Liver (tissue), 8 donors: ENCODE measurements at regions not wholly inside any gene's neighbourhood (a gene's known extent, or its start where the extent isn't known, plus 50 kb on each side); places are given as distances from the start of the nearest gene placed in this dataset.

ENCODE experiments used
- DNase-seq: peaks from one replicate; pipeline ENCODE4 v3.0.0-alpha.2; 2017; ENCODE audit warnings: low spot score
- H3K27ac ChIP-seq, 2 donors: one replicate each; pipeline ENCODE4 v1.7.0; 2013; ENCODE audit warnings: inconsistent platforms in 2 of 2, low read length in 2 of 2, control low read depth in 1 of 2, low read depth in 1 of 2, mild to moderate bottlenecking in 1 of 2
- H3K27me3 ChIP-seq, 4 donors: one replicate each; pipeline versions ENCODE4 v1.6.1 to v1.7.0; 2013; ENCODE audit warnings: low read length in 3 of 4, inconsistent platforms in 1 of 4, mild to moderate bottlenecking in 1 of 4, moderate library complexity in 1 of 4; ENCODE audit not compliant: control insufficient read depth in 4 of 4, insufficient read depth in 4 of 4
- H3K36me3 ChIP-seq, 4 donors: one replicate each; pipeline versions ENCODE4 v1.6.1 to v1.7.0; 2013; ENCODE audit warnings: low read length in 3 of 4, mild to moderate bottlenecking in 3 of 4, low read depth in 1 of 4, moderate library complexity in 1 of 4; ENCODE audit not compliant: control insufficient read depth in 4 of 4, insufficient read depth in 3 of 4
- H3K4me1 ChIP-seq, 4 donors: one replicate each; pipeline versions ENCODE4 v1.6.1 to v1.7.0; 2013; ENCODE audit warnings: low read length in 3 of 4, mild to moderate bottlenecking in 3 of 4, moderate library complexity in 1 of 4; ENCODE audit not compliant: control insufficient read depth in 4 of 4, insufficient read depth in 4 of 4
- H3K4me3 ChIP-seq, 3 donors: one replicate each; pipeline versions ENCODE4 v1.6.1 to v1.7.0; 2013; ENCODE audit warnings: low read length in 3 of 3, control low read depth in 1 of 3, low read depth in 1 of 3, mild to moderate bottlenecking in 1 of 3
- H3K9ac ChIP-seq, 2 donors: one replicate each; pipeline ENCODE4 v1.7.0; 2013; ENCODE audit warnings: low read length in 2 of 2, mild to moderate bottlenecking in 2 of 2, moderate library complexity in 2 of 2, control low read depth in 1 of 2, low read depth in 1 of 2
- H3K9me3 ChIP-seq, 4 donors: one replicate each; pipeline versions ENCODE4 v1.6.1 to v1.7.0; 2013; ENCODE audit warnings: low read length in 3 of 4; ENCODE audit not compliant: control insufficient read depth in 4 of 4
- ATF3 ChIP-seq: IDR thresholded peaks from 2 replicates; pipeline ENCODE4 v1.6.1; 2016; ENCODE audit warnings: antibody characterized with exemption
- EGR1 ChIP-seq, 2 donors: IDR thresholded peaks; 2 replicates each; pipeline ENCODE4 v1.6.1; 2016 to 2018; ENCODE audit warnings: antibody characterized with exemption in 2 of 2, low read depth in 2 of 2
- GABPA ChIP-seq, 2 donors: IDR thresholded peaks in 1 of 2; conservative IDR thresholded peaks in 1 of 2; 2 replicates each; pipeline ENCODE4 v1.6.1; 2016; ENCODE audit warnings: antibody characterized with exemption in 2 of 2, mild to moderate bottlenecking in 1 of 2, moderate library complexity in 1 of 2
- HNF4A ChIP-seq, 2 donors: conservative IDR thresholded peaks; 2 replicates each; pipeline ENCODE4 v1.6.1; 2016; ENCODE audit warnings: antibody characterized with exemption in 2 of 2, mild to moderate bottlenecking in 2 of 2
- HNF4G ChIP-seq: IDR thresholded peaks from 2 replicates; pipeline ENCODE4 v1.6.1; 2016; ENCODE audit warnings: antibody characterized with exemption
- JUND ChIP-seq, 2 donors: IDR thresholded peaks; 2 replicates each; pipeline ENCODE4 v1.6.1; 2016; ENCODE audit warnings: antibody characterized with exemption in 2 of 2
- MAX ChIP-seq: IDR thresholded peaks from 2 replicates; pipeline ENCODE4 v1.6.1; 2016; ENCODE audit warnings: antibody characterized with exemption
- NR2F2 ChIP-seq: IDR thresholded peaks from 2 replicates; pipeline ENCODE4 v1.6.1; 2016; ENCODE audit warnings: antibody characterized with exemption
- RAD21 ChIP-seq, 2 donors: IDR thresholded peaks; 2 replicates each; pipeline ENCODE4 v1.6.1; 2016; ENCODE audit warnings: antibody characterized with exemption in 2 of 2, mild to moderate bottlenecking in 2 of 2
- RXRA ChIP-seq, 2 donors: IDR thresholded peaks; 2 replicates each; pipeline ENCODE4 v1.6.1; 2017 to 2018; ENCODE audit warnings: antibody characterized with exemption in 2 of 2, mild to moderate bottlenecking in 1 of 2
- SP1 ChIP-seq: IDR thresholded peaks from 2 replicates; pipeline ENCODE4 v1.6.1; 2018; ENCODE audit warnings: antibody characterized with exemption, mild to moderate bottlenecking
- TAF1 ChIP-seq: conservative IDR thresholded peaks from 2 replicates; pipeline ENCODE4 v1.6.1; 2016; ENCODE audit warnings: antibody characterized with exemption, mild to moderate bottlenecking
- WGBS: extraction: QIAGEN DNeasy Blood & Tissue Kit; methylation state at CpG from one replicate; pipeline ENCODE4 v1.1.7; 2013; 5-methylcytosine and 5-hydroxymethylcytosine counted together
- TF ChIP-seq, protein P1 (sequence below): fragments of 150-350 bp; IDR thresholded peaks from 2 replicates; pipeline ENCODE4 v1.5.1; 2017; ENCODE audit warnings: improper control_type of control experiment, low read depth, low read length; ENCODE audit not compliant: missing input control
- TF ChIP-seq, protein P2 (sequence below): IDR thresholded peaks from 2 replicates; pipeline ENCODE4 v1.6.1; 2016; ENCODE audit warnings: antibody characterized with exemption
- donor health status: healthy.
- donor health status: healthy.
- donor health status: healthy.
- donor health status: healthy.
- donor health status: healthy.

GRCh38 chr13:106052200-106052767 lies 483.2 kb downstream of the EFNB2 start:
- Histone ChIP-seq H3K36me3 (no peaks in the 10 kb centered on the region), H3K27me3 (peaks cover 0 to 2% (median 0%) of the 10 kb centered on the region in 4 donors), H3K4me3 (no peak overlapping the region), H3K27ac (no peak overlapping the region), H3K4me1 (no peaks in the 10 kb centered on the region), H3K9ac (no peak overlapping the region), H3K9me3 (no peaks in the 10 kb centered on the region)
- TF ChIP-seq HNF4A (conservative IDR thresholded peaks at IDR 0.05) = no peak
- TF ChIP-seq JUND (IDR thresholded peaks at IDR 0.05) = no peak
- TF ChIP-seq RAD21 (IDR thresholded peaks at IDR 0.05) = no peak
- TF ChIP-seq, protein P1, sequence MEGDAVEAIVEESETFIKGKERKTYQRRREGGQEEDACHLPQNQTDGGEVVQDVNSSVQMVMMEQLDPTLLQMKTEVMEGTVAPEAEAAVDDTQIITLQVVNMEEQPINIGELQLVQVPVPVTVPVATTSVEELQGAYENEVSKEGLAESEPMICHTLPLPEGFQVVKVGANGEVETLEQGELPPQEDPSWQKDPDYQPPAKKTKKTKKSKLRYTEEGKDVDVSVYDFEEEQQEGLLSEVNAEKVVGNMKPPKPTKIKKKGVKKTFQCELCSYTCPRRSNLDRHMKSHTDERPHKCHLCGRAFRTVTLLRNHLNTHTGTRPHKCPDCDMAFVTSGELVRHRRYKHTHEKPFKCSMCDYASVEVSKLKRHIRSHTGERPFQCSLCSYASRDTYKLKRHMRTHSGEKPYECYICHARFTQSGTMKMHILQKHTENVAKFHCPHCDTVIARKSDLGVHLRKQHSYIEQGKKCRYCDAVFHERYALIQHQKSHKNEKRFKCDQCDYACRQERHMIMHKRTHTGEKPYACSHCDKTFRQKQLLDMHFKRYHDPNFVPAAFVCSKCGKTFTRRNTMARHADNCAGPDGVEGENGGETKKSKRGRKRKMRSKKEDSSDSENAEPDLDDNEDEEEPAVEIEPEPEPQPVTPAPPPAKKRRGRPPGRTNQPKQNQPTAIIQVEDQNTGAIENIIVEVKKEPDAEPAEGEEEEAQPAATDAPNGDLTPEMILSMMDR = no peak
- TF ChIP-seq TAF1 = no peak
- no peak for TF ChIP-seq ATF3
- no peak for TF ChIP-seq EGR1 (IDR thresholded peaks at IDR 0.05; ENCODE audit: low read depth in 2 of 2)
- no peak for TF ChIP-seq GABPA (IDR thresholded peaks at IDR 0.05 in 1 of 2, conservative IDR thresholded peaks at IDR 0.05 in 1 of 2)
- no peak for DNase-seq
- 70% methylated on average over 8 of the region's 8 CpGs for WGBS

GRCh38 chr13:106049171-106049570 lies 486.3 kb downstream of the EFNB2 start:
- Histone ChIP-seq H3K27me3 (peaks cover 0 to 2% (median 0%) of the 10 kb centered on the region in 4 donors), H3K27ac (no peak overlapping the region), H3K9ac (no peak overlapping the region), H3K4me1 (no peaks in the 10 kb centered on the region), H3K36me3 (no peaks in the 10 kb centered on the region), H3K9me3 (no peaks in the 10 kb centered on the region), H3K4me3 (no peak overlapping the region)
- TF ChIP-seq, protein P1 = no peak
- TF ChIP-seq GABPA (IDR thresholded peaks at IDR 0.05 in 1 of 2, conservative IDR thresholded peaks at IDR 0.05 in 1 of 2) = no peak
- TF ChIP-seq SP1 = no peak
- TF ChIP-seq TAF1 = no peak
- TF ChIP-seq JUND (IDR thresholded peaks at IDR 0.05) = no peak
- no peak for TF ChIP-seq RXRA (IDR thresholded peaks at IDR 0.05)
- no peak for TF ChIP-seq HNF4G
- 84% methylated on average over 5 of the region's 5 CpGs for WGBS
- DNase-seq = no peak

DNA sequence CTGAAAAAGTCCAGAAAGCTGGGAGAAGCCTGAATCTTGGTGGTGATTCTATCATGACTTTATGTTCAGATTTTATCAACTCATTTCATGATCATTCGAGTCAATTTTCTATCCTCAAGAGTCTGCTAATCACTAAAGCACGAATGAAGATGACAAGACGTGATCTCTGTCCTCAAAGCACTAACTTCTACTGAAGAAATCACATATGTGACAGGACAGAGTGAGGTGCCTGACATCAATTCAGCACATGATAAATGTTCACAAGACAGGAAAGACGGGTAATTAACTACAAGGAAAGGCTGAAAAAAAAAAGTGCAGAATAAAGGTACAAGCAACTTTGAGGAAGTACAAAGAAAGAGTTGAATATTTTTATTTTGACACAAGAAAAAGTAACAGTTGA lies 487.1 kb downstream of the EFNB2 start:
- Histone ChIP-seq H3K36me3 (no peaks in the 10 kb centered on the region), H3K9me3 (no peaks in the 10 kb centered on the region), H3K27me3 (peaks cover 0 to 2% (median 0%) of the 10 kb centered on the region in 4 donors), H3K4me3 (no peak overlapping the region), H3K4me1 (no peaks in the 10 kb centered on the region), H3K9ac (no peak overlapping the region), H3K27ac (no peak overlapping the region)
- DNase-seq = no peak
- WGBS = 47% methylated on average over 4 of the region's 4 CpGs
- no peak for TF ChIP-seq NR2F2
- TF ChIP-seq, protein P1 = no peak
- TF ChIP-seq, protein P2, sequence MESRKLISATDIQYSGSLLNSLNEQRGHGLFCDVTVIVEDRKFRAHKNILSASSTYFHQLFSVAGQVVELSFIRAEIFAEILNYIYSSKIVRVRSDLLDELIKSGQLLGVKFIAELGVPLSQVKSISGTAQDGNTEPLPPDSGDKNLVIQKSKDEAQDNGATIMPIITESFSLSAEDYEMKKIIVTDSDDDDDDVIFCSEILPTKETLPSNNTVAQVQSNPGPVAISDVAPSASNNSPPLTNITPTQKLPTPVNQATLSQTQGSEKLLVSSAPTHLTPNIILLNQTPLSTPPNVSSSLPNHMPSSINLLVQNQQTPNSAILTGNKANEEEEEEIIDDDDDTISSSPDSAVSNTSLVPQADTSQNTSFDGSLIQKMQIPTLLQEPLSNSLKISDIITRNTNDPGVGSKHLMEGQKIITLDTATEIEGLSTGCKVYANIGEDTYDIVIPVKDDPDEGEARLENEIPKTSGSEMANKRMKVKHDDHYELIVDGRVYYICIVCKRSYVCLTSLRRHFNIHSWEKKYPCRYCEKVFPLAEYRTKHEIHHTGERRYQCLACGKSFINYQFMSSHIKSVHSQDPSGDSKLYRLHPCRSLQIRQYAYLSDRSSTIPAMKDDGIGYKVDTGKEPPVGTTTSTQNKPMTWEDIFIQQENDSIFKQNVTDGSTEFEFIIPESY = no peak
- TF ChIP-seq MAX = no peak
- no peak for TF ChIP-seq HNF4G
- no peak for TF ChIP-seq SP1
